ENCODE measurements at regions not wholly inside any gene's neighbourhood (a gene's known extent, or its start where the extent isn't known, plus 50 kb on each side); places are given as distances from the start of the nearest gene placed in this dataset.

GRCh38 chr5:105745111-105745510 lies 1925.6 kb downstream of the EFNA5 start:
- TF ChIP-seq TSHZ2 (CRISPR knock-in tag; IDR thresholded peaks at IDR 0.05) (no peak), GLIS3 (CRISPR knock-in tag; IDR thresholded peaks at IDR 0.05) (no peak), RARB (CRISPR knock-in tag; IDR thresholded peaks at IDR 0.05) (no peak), ZC3H10 (CRISPR knock-in tag; IDR thresholded peaks at IDR 0.05) (no peak)
